GM12865 (cell line): ENCODE measurements at regions not wholly inside any gene's neighbourhood (a gene's known extent, or its start where the extent isn't known, plus 50 kb on each side); places are given as distances from the start of the nearest gene placed in this dataset.

Experiments
- DNase-seq: peaks from one replicate; pipeline ENCODE4 v3.0.0; 2010; ENCODE audit warnings: low read depth
- H3K4me3 ChIP-seq: 2 replicates; pipeline ENCODE4 v1.5.1; 2011; ENCODE audit warnings: mild to moderate bottlenecking, low read depth, low read length, control low read depth
- CTCF ChIP-seq: IDR thresholded peaks from 2 replicates; pipeline ENCODE4 v1.5.1; 2011; ENCODE audit warnings: low read length, control low read depth, low read depth, inconsistent platforms; ENCODE audit not compliant: insufficient read depth; ENCODE audit errors: missing control alignments

GRCh38 chr12:65602610-65603295, 221.5 kb upstream of the HMGA2 start:
- TF ChIP-seq CTCF, result peak; percentile 59
- H3K4me3 ChIP-seq, result no peak overlapping the region
- peak; percentile 68 for DNase-seq

GRCh38 chr12:65603438-65604351, 220.6 kb upstream of the HMGA2 start:
- DNase-seq, result no peak
- TF ChIP-seq CTCF, result no peak
- H3K4me3 ChIP-seq, result no peak overlapping the region

- TF ChIP-seq CTCF, result no peak
- DNase-seq, result no peak
- H3K4me3 ChIP-seq, result no peak overlapping the region
These were observed 219.3 kb upstream of the HMGA2 start for GRCh38 chr12:65605019-65605418.

- TF ChIP-seq CTCF, result no peak
- no peak for DNase-seq
- no peak overlapping the region for H3K4me3 ChIP-seq
These were observed 218.1 kb upstream of the HMGA2 start for GRCh38 chr12:65606008-65606766.

- no peak for DNase-seq
- TF ChIP-seq CTCF, result no peak
- no peak overlapping the region for H3K4me3 ChIP-seq
These were observed 216.9 kb upstream of the HMGA2 start for GRCh38 chr12:65607401-65607841.

- no peak for TF ChIP-seq CTCF
- DNase-seq, result no peak
- no peak overlapping the region for H3K4me3 ChIP-seq
These were observed 215.9 kb upstream of the HMGA2 start for GRCh38 chr12:65608319-65608916.
